WTC11 (cell line): ENCODE measurements at regions not wholly inside any gene's neighbourhood (a gene's known extent, or its start where the extent isn't known, plus 50 kb on each side); places are given as distances from the start of the nearest gene placed in this dataset.

Experiments used
- ATAC-seq: fragments of 200-7000 bp; cut with Tn5 transposase; 2 replicates; pipeline ENCODE4 v1.10.0; 2021; ENCODE audit warnings: mild to moderate bottlenecking, moderate library complexity
- CTCF ChIA-PET: fragments of 300-600 bp; sonication (Branson Sonifier 250); formaldehyde crosslinking; loops from one replicate; lab custom pipeline; 2021; ENCODE audit warnings: antibody characterized with exemption; lab: Charles Lee
- POLR2A ChIA-PET: fragments of 350-600 bp; sonication (Branson Sonifier 250); formaldehyde crosslinking; loops from one replicate; lab custom pipeline; 2021; ENCODE audit warnings: antibody characterized with exemption; lab: Charles Lee
- DNase-seq: peaks from one replicate; pipeline ENCODE4 v3.0.0; 2021; ENCODE audit warnings: low spot score
- H3K27ac Mint-ChIP-seq: 2 replicates; pipeline ENCODE4 v1.8.0; 2021; ENCODE audit warnings: mixed read lengths
- H3K27me3 Mint-ChIP-seq: 2 replicates; pipeline ENCODE4 v1.8.0; 2021; ENCODE audit warnings: low read depth, mild to moderate bottlenecking, moderate library complexity, mixed read lengths
- H3K36me3 Mint-ChIP-seq: 2 replicates; pipeline ENCODE4 v1.8.0; 2021; ENCODE audit warnings: mixed read lengths
- H3K4me1 Mint-ChIP-seq: 2 replicates; pipeline ENCODE4 v1.8.0; 2022; ENCODE audit warnings: mixed read lengths
- H3K4me3 Mint-ChIP-seq: 2 replicates; pipeline ENCODE4 v1.8.0; 2021; ENCODE audit warnings: mild to moderate bottlenecking, moderate library complexity, mixed read lengths
- H3K9me3 Mint-ChIP-seq: 2 replicates; pipeline ENCODE4 v1.8.0; 2021; ENCODE audit warnings: mixed read lengths
- ESRRA ChIP-seq: sonication (generic); formaldehyde crosslinking; IDR thresholded peaks from 2 replicates; pipeline ENCODE4 v1.8.1; 2022; ENCODE audit warnings: mild to moderate bottlenecking, missing genetic modification reagents, borderline replicate concordance
- NFYB ChIP-seq: sonication (generic); formaldehyde crosslinking; conservative IDR thresholded peaks from 2 replicates; pipeline ENCODE4 v1.8.0; 2022; ENCODE audit warnings: low read depth, missing genetic modification reagents
- NR3C1 ChIP-seq: sonication (generic); formaldehyde crosslinking; conservative IDR thresholded peaks from 2 replicates; pipeline ENCODE4 v1.8.1; 2023; ENCODE audit warnings: low read depth, mild to moderate bottlenecking, missing genetic modification reagents
- OVOL2 ChIP-seq: fragments of 250-450 bp; sonication (Bioruptor Pico); IDR thresholded peaks from 2 replicates; pipeline ENCODE4 v1.9.0; 2021; ENCODE audit warnings: mild to moderate bottlenecking, borderline replicate concordance
- PRRX2 ChIP-seq: fragments of 250-450 bp; sonication (Bioruptor Pico); IDR thresholded peaks from 2 replicates; pipeline ENCODE4 v1.8.0; 2021; ENCODE audit warnings: mild to moderate bottlenecking
- RORB ChIP-seq: fragments of 250-450 bp; sonication (Bioruptor Pico); IDR thresholded peaks from 2 replicates; pipeline ENCODE4 v1.9.0; 2021; ENCODE audit warnings: mild to moderate bottlenecking
- TEAD1 ChIP-seq: sonication (generic); formaldehyde crosslinking; IDR thresholded peaks from 2 replicates; pipeline ENCODE4 v1.8.0; 2022; ENCODE audit warnings: mild to moderate bottlenecking, missing genetic modification reagents
- TEAD4 ChIP-seq: sonication (generic); formaldehyde crosslinking; IDR thresholded peaks from 2 replicates; pipeline ENCODE4 v1.8.0; 2022; ENCODE audit warnings: mild to moderate bottlenecking, missing genetic modification reagents
- ZNF263 ChIP-seq: sonication (generic); formaldehyde crosslinking; IDR thresholded peaks from 2 replicates; pipeline ENCODE4 v1.8.1; 2022; ENCODE audit warnings: low read depth, mild to moderate bottlenecking, moderate library complexity, missing genetic modification reagents
- ZNF423 ChIP-seq: fragments of 250-450 bp; sonication (Bioruptor Pico); IDR thresholded peaks from 2 replicates; pipeline ENCODE4 v2.1.2; 2022; ENCODE audit warnings: mild to moderate bottlenecking, moderate library complexity
- ZNF671 ChIP-seq: fragments of 250-450 bp; sonication (Bioruptor Pico); IDR thresholded peaks from 2 replicates; pipeline ENCODE4 v1.8.0; 2021; ENCODE audit warnings: mild to moderate bottlenecking
- TF ChIP-seq, protein P1 (sequence below): sonication (generic); formaldehyde crosslinking; conservative IDR thresholded peaks from 2 replicates; pipeline ENCODE4 v1.8.1; 2023; ENCODE audit warnings: mild to moderate bottlenecking, low read depth, missing genetic modification reagents, moderate library complexity
- TF ChIP-seq, protein P2 (sequence below): sonication (generic); formaldehyde crosslinking; IDR thresholded peaks from 2 replicates; pipeline ENCODE4 v1.8.0; 2022; ENCODE audit warnings: mild to moderate bottlenecking, missing genetic modification reagents
- TF ChIP-seq, protein P3 (sequence below): sonication (generic); formaldehyde crosslinking; IDR thresholded peaks from 2 replicates; pipeline ENCODE4 v1.8.1; 2023; ENCODE audit warnings: mild to moderate bottlenecking, missing genetic modification reagents, moderate library complexity
- TF ChIP-seq, protein P4 (sequence below): sonication (generic); formaldehyde crosslinking; IDR thresholded peaks from 2 replicates; pipeline ENCODE4 v1.8.0; 2023; ENCODE audit warnings: missing genetic modification reagents
- TF ChIP-seq, protein P5 (sequence below): sonication (generic); formaldehyde crosslinking; IDR thresholded peaks from 2 replicates; pipeline ENCODE4 v1.8.1; 2023; ENCODE audit warnings: mild to moderate bottlenecking, moderate library complexity, missing genetic modification reagents
- TF ChIP-seq, protein P6 (sequence below): fragments of 250-450 bp; sonication (Bioruptor Pico); conservative IDR thresholded peaks from 2 replicates; pipeline ENCODE4 v1.9.0; 2021; ENCODE audit warnings: mild to moderate bottlenecking
- TF ChIP-seq, protein P7 (sequence below): fragments of 250-450 bp; sonication (Bioruptor Pico); IDR thresholded peaks from 2 replicates; pipeline ENCODE4 v1.8.0; 2021; ENCODE audit warnings: mild to moderate bottlenecking

DNA sequence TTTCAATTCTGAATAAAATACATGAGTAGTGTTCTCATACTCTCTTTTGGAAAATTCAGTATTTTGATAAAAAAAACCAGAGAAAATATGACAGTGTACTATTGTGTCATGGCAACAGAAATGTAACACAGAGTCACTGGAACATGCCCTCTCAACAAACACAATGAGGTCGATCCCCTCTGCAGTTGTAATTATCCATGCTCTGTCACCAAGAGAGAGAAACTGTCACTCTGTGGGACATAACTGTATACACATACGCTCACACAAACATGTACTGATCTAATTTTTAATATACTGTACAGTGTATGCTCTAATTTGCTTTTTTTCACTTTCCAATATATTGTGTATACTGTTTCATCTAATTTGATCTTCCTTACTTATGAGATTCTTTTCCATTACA, 1136.8 kb upstream of the TENM3 start:
- ATAC-seq = no peak
- H3K36me3 Mint-ChIP-seq = no peaks in the 10 kb centered on the region
- no peak overlapping the region for H3K4me3 Mint-ChIP-seq
- H3K9me3 Mint-ChIP-seq = no peaks in the 10 kb centered on the region
- POLR2A ChIA-PET = no interaction called here
- no peak for DNase-seq
- TF ChIP-seq, protein P1, sequence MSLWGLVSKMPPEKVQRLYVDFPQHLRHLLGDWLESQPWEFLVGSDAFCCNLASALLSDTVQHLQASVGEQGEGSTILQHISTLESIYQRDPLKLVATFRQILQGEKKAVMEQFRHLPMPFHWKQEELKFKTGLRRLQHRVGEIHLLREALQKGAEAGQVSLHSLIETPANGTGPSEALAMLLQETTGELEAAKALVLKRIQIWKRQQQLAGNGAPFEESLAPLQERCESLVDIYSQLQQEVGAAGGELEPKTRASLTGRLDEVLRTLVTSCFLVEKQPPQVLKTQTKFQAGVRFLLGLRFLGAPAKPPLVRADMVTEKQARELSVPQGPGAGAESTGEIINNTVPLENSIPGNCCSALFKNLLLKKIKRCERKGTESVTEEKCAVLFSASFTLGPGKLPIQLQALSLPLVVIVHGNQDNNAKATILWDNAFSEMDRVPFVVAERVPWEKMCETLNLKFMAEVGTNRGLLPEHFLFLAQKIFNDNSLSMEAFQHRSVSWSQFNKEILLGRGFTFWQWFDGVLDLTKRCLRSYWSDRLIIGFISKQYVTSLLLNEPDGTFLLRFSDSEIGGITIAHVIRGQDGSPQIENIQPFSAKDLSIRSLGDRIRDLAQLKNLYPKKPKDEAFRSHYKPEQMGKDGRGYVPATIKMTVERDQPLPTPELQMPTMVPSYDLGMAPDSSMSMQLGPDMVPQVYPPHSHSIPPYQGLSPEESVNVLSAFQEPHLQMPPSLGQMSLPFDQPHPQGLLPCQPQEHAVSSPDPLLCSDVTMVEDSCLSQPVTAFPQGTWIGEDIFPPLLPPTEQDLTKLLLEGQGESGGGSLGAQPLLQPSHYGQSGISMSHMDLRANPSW = no peak
- TF ChIP-seq OVOL2 (CRISPR knock-in tag) = no peak
- no peak for TF ChIP-seq TEAD4 (CRISPR knock-in tag)
- TF ChIP-seq, protein P2, sequence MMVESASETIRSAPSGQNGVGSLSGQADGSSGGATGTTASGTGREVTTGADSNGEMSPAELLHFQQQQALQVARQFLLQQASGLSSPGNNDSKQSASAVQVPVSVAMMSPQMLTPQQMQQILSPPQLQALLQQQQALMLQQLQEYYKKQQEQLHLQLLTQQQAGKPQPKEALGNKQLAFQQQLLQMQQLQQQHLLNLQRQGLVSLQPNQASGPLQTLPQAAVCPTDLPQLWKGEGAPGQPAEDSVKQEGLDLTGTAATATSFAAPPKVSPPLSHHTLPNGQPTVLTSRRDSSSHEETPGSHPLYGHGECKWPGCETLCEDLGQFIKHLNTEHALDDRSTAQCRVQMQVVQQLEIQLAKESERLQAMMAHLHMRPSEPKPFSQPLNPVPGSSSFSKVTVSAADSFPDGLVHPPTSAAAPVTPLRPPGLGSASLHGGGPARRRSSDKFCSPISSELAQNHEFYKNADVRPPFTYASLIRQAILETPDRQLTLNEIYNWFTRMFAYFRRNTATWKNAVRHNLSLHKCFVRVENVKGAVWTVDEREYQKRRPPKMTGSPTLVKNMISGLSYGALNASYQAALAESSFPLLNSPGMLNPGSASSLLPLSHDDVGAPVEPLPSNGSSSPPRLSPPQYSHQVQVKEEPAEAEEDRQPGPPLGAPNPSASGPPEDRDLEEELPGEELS = no peak
- no peak for TF ChIP-seq NR3C1 (CRISPR knock-in tag)
- TF ChIP-seq, protein P3, sequence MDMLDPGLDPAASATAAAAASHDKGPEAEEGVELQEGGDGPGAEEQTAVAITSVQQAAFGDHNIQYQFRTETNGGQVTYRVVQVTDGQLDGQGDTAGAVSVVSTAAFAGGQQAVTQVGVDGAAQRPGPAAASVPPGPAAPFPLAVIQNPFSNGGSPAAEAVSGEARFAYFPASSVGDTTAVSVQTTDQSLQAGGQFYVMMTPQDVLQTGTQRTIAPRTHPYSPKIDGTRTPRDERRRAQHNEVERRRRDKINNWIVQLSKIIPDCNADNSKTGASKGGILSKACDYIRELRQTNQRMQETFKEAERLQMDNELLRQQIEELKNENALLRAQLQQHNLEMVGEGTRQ (CRISPR knock-in tag) = no peak
- no peak for TF ChIP-seq TEAD1 (CRISPR knock-in tag)
- TF ChIP-seq, protein P4, sequence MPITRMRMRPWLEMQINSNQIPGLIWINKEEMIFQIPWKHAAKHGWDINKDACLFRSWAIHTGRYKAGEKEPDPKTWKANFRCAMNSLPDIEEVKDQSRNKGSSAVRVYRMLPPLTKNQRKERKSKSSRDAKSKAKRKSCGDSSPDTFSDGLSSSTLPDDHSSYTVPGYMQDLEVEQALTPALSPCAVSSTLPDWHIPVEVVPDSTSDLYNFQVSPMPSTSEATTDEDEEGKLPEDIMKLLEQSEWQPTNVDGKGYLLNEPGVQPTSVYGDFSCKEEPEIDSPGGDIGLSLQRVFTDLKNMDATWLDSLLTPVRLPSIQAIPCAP (CRISPR knock-in tag) = no peak
- TF ChIP-seq, protein P5, sequence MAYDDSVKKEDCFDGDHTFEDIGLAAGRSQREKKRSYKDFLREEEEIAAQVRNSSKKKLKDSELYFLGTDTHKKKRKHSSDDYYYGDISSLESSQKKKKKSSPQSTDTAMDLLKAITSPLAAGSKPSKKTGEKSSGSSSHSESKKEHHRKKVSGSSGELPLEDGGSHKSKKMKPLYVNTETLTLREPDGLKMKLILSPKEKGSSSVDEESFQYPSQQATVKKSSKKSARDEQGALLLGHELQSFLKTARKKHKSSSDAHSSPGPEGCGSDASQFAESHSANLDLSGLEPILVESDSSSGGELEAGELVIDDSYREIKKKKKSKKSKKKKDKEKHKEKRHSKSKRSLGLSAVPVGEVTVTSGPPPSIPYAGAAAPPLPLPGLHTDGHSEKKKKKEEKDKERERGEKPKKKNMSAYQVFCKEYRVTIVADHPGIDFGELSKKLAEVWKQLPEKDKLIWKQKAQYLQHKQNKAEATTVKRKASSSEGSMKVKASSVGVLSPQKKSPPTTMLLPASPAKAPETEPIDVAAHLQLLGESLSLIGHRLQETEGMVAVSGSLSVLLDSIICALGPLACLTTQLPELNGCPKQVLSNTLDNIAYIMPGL (CRISPR knock-in tag) = no peak
- TF ChIP-seq PRRX2 (CRISPR knock-in tag) = no peak
- no peak for TF ChIP-seq NFYB (CRISPR knock-in tag)
- TF ChIP-seq ZNF263 (CRISPR knock-in tag) = no peak
- no peak for TF ChIP-seq ZNF671 (CRISPR knock-in tag)
- TF ChIP-seq RORB = no peak
- TF ChIP-seq, protein P6, sequence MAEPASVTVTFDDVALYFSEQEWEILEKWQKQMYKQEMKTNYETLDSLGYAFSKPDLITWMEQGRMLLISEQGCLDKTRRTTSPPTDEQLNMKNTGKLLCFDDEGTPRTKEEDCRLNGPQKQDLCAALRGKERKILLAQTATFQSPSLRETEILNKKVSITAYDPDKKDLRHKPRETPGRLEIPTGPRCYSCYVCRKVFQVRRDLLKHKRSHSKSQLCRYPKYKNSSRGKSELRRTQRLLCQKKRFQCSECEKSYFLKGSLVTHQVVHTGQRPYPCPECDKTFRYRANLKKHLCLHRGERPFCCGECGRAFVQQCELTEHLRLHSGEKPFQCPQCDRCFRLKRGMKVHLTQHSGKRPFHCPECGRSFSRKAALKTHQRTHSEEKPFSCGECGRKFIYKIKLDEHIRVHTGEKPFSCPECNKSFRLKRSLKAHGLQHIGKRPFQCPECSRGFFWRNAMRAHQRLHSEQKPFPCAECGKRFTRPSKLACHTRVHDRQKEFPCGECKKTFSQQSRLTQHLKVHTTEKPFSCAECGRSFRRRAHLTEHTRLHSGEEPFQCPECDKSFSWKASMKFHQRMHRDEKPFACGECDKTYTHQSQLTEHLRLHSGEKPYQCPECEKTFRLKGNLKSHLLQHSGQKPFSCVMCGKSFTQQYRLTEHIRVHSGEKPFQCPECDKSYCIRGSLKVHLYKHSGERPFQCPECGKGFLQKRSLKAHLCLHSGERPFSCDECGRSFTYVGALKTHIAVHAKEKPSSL = no peak
- no peak overlapping the region for H3K27ac Mint-ChIP-seq
- no peaks in the 10 kb centered on the region for H3K27me3 Mint-ChIP-seq
- peaks cover 15% of the 10 kb centered on the region for H3K4me1 Mint-ChIP-seq
- CTCF ChIA-PET = no interaction called here

DNA sequence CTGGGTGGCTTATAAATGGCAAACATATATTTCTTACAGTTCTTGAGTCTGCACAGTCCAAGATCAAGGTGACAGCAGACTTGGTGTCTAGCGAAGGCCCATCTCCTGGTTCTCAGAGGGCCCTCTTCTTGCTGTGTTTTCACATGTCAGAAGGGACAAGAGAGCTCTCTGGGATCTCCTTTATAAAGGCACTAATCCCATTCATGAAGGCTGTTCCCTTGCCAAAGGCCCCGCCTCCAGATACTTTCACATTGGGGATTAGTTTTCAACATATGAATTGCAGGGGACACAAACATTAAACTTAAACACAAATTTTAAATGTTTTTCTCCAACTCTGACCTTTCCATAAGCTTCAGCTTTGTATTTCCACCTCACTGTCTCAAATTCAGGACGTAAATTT, 1135.0 kb upstream of the TENM3 start:
- no peak overlapping the region for H3K4me3 Mint-ChIP-seq
- ChIA-PET CTCF (no interaction called here), POLR2A (no interaction called here)
- H3K4me1 Mint-ChIP-seq = peaks cover 15% of the 10 kb centered on the region
- peak; percentile 38 for ATAC-seq
- no peak overlapping the region for H3K27ac Mint-ChIP-seq
- H3K27me3 Mint-ChIP-seq = no peaks in the 10 kb centered on the region
- H3K36me3 Mint-ChIP-seq = no peaks in the 10 kb centered on the region
- no peak for TF ChIP-seq ESRRA
- TF ChIP-seq, protein P7, sequence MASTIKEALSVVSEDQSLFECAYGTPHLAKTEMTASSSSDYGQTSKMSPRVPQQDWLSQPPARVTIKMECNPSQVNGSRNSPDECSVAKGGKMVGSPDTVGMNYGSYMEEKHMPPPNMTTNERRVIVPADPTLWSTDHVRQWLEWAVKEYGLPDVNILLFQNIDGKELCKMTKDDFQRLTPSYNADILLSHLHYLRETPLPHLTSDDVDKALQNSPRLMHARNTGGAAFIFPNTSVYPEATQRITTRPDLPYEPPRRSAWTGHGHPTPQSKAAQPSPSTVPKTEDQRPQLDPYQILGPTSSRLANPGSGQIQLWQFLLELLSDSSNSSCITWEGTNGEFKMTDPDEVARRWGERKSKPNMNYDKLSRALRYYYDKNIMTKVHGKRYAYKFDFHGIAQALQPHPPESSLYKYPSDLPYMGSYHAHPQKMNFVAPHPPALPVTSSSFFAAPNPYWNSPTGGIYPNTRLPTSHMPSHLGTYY (CRISPR knock-in tag) = no peak
- no peak for TF ChIP-seq ZNF423 (CRISPR knock-in tag)
- DNase-seq = no peak
- no peaks in the 10 kb centered on the region for H3K9me3 Mint-ChIP-seq
